WTC11 (cell line): ENCODE measurements at regions not wholly inside any gene's neighbourhood (a gene's known extent, or its start where the extent isn't known, plus 50 kb on each side); places are given as distances from the start of the nearest gene placed in this dataset.

Experiments
- ATAC-seq: fragments of 200-7000 bp; cut with Tn5 transposase; 2 replicates; pipeline ENCODE4 v1.10.0; 2021; ENCODE audit warnings: mild to moderate bottlenecking, moderate library complexity
- CTCF ChIA-PET: fragments of 300-600 bp; sonication (Branson Sonifier 250); formaldehyde crosslinking; loops from one replicate; lab custom pipeline; 2021; ENCODE audit warnings: antibody characterized with exemption; lab: Charles Lee
- POLR2A ChIA-PET: fragments of 350-600 bp; sonication (Branson Sonifier 250); formaldehyde crosslinking; loops from one replicate; lab custom pipeline; 2021; ENCODE audit warnings: antibody characterized with exemption; lab: Charles Lee
- DNase-seq: peaks from one replicate; pipeline ENCODE4 v3.0.0; 2021; ENCODE audit warnings: low spot score
- H3K27ac Mint-ChIP-seq: 2 replicates; pipeline ENCODE4 v1.8.0; 2021; ENCODE audit warnings: mixed read lengths
- H3K27me3 Mint-ChIP-seq: 2 replicates; pipeline ENCODE4 v1.8.0; 2021; ENCODE audit warnings: low read depth, mild to moderate bottlenecking, moderate library complexity, mixed read lengths
- H3K36me3 Mint-ChIP-seq: 2 replicates; pipeline ENCODE4 v1.8.0; 2021; ENCODE audit warnings: mixed read lengths
- H3K4me1 Mint-ChIP-seq: 2 replicates; pipeline ENCODE4 v1.8.0; 2022; ENCODE audit warnings: mixed read lengths
- H3K4me3 Mint-ChIP-seq: 2 replicates; pipeline ENCODE4 v1.8.0; 2021; ENCODE audit warnings: mild to moderate bottlenecking, moderate library complexity, mixed read lengths
- H3K9me3 Mint-ChIP-seq: 2 replicates; pipeline ENCODE4 v1.8.0; 2021; ENCODE audit warnings: mixed read lengths
- ATF3 ChIP-seq: sonication (generic); formaldehyde crosslinking; conservative IDR thresholded peaks from 2 replicates; pipeline ENCODE4 v1.8.1; 2022; ENCODE audit warnings: mild to moderate bottlenecking, missing genetic modification reagents
- EMX1 ChIP-seq: fragments of 250-450 bp; sonication (Bioruptor Pico); IDR thresholded peaks from 2 replicates; pipeline ENCODE4 v1.8.0; 2021; ENCODE audit warnings: mild to moderate bottlenecking
- ERG ChIP-seq: fragments of 250-450 bp; sonication (Bioruptor Pico); IDR thresholded peaks from 2 replicates; pipeline ENCODE4 v1.8.0; 2021; ENCODE audit warnings: mild to moderate bottlenecking
- FOXK1 ChIP-seq: sonication (generic); formaldehyde crosslinking; IDR thresholded peaks from 2 replicates; pipeline ENCODE4 v1.8.0; 2022; ENCODE audit warnings: mild to moderate bottlenecking, moderate library complexity, missing genetic modification reagents
- GRHL2 ChIP-seq: fragments of 250-450 bp; sonication (Bioruptor Pico); IDR thresholded peaks from 2 replicates; pipeline ENCODE4 v1.8.0; 2022; ENCODE audit warnings: mild to moderate bottlenecking, moderate library complexity; ENCODE audit not compliant: insufficient replicate concordance, severe bottlenecking
- JAZF1 ChIP-seq: fragments of 250-450 bp; sonication (Bioruptor Pico); IDR thresholded peaks from 2 replicates; pipeline ENCODE4 v1.9.0; 2021; ENCODE audit warnings: moderate library complexity, mild to moderate bottlenecking, inconsistent platforms
- MXD4 ChIP-seq: fragments of 250-450 bp; sonication (Bioruptor Pico); IDR thresholded peaks from 2 replicates; pipeline ENCODE4 v1.8.0; 2021; ENCODE audit warnings: mild to moderate bottlenecking, moderate library complexity, borderline replicate concordance
- MYBL2 ChIP-seq: sonication (generic); formaldehyde crosslinking; IDR thresholded peaks from 2 replicates; pipeline ENCODE4 v1.8.1; 2023; ENCODE audit warnings: mild to moderate bottlenecking, moderate library complexity, missing genetic modification reagents
- NFE2L1 ChIP-seq: sonication (generic); formaldehyde crosslinking; IDR thresholded peaks from 2 replicates; pipeline ENCODE4 v1.8.1; 2023; ENCODE audit warnings: missing genetic modification reagents
- NFYB ChIP-seq: sonication (generic); formaldehyde crosslinking; conservative IDR thresholded peaks from 2 replicates; pipeline ENCODE4 v1.8.0; 2022; ENCODE audit warnings: low read depth, missing genetic modification reagents
- NR3C1 ChIP-seq: sonication (generic); formaldehyde crosslinking; conservative IDR thresholded peaks from 2 replicates; pipeline ENCODE4 v1.8.1; 2023; ENCODE audit warnings: low read depth, mild to moderate bottlenecking, missing genetic modification reagents
- PRDM15 ChIP-seq: sonication (generic); formaldehyde crosslinking; IDR thresholded peaks from 2 replicates; pipeline ENCODE4 v1.8.0; 2022; ENCODE audit warnings: missing genetic modification reagents
- RELA ChIP-seq: sonication (generic); formaldehyde crosslinking; IDR thresholded peaks from 2 replicates; pipeline ENCODE4 v1.8.1; 2022; ENCODE audit warnings: missing genetic modification reagents, mild to moderate bottlenecking, borderline replicate concordance
- ZNF232 ChIP-seq: sonication (generic); formaldehyde crosslinking; IDR thresholded peaks from 2 replicates; pipeline ENCODE4 v1.8.0; 2022; ENCODE audit warnings: mild to moderate bottlenecking, missing genetic modification reagents
- ZNF317 ChIP-seq: sonication (generic); formaldehyde crosslinking; IDR thresholded peaks from 2 replicates; pipeline ENCODE4 v1.8.1; 2023; ENCODE audit warnings: low read depth, mild to moderate bottlenecking, moderate library complexity, missing genetic modification reagents, borderline replicate concordance
- ZNF423 ChIP-seq: fragments of 250-450 bp; sonication (Bioruptor Pico); IDR thresholded peaks from 2 replicates; pipeline ENCODE4 v2.1.2; 2022; ENCODE audit warnings: mild to moderate bottlenecking, moderate library complexity
- TF ChIP-seq, protein P1 (sequence below): sonication (generic); formaldehyde crosslinking; IDR thresholded peaks from 2 replicates; pipeline ENCODE4 v1.8.1; 2023; ENCODE audit warnings: mild to moderate bottlenecking, missing genetic modification reagents, moderate library complexity
- TF ChIP-seq, protein P2 (sequence below): sonication (generic); formaldehyde crosslinking; IDR thresholded peaks from 2 replicates; pipeline ENCODE4 v1.8.0; 2022; ENCODE audit warnings: mild to moderate bottlenecking, missing genetic modification reagents
- TF ChIP-seq, protein P3 (sequence below): sonication (generic); formaldehyde crosslinking; IDR thresholded peaks from 2 replicates; pipeline ENCODE4 v1.8.0; 2023; ENCODE audit warnings: missing genetic modification reagents
- TF ChIP-seq, protein P4 (sequence below): sonication (generic); formaldehyde crosslinking; IDR thresholded peaks from 2 replicates; pipeline ENCODE4 v1.8.0; 2023; ENCODE audit warnings: missing genetic modification reagents, mild to moderate bottlenecking, borderline replicate concordance
- TF ChIP-seq, protein P5 (sequence below): sonication (generic); formaldehyde crosslinking; IDR thresholded peaks from 2 replicates; pipeline ENCODE4 v1.8.0; 2023; ENCODE audit warnings: mild to moderate bottlenecking, missing genetic modification reagents

DNA sequence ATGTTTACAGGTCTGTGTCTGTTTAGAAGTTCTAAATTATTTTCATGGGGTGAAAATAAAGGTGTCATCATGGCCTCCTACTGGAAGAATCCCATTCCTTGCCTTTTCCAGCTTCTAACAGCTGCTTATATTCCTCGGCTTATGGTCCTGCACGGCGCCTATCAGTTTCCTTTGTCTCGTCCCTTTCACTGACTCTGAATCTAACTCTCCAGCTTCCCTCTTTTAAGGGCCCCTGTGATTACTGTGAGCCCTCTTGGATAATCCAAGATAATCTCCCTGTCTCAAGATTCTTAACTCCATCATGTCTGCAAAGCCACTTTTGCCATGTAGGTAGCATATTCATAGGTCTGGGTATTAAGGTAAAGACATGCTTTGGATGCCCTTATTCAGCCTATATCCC, 441.0 kb upstream of the ERCC4 start:
- no peaks in the 10 kb centered on the region for H3K27me3 Mint-ChIP-seq
- no peak for DNase-seq
- H3K4me1 Mint-ChIP-seq = no peaks in the 10 kb centered on the region
- ChIA-PET CTCF (no interaction called here), POLR2A (no interaction called here)
- ATAC-seq = no peak
- H3K36me3 Mint-ChIP-seq = peaks cover 23% of the 10 kb centered on the region
- H3K4me3 Mint-ChIP-seq = no peak overlapping the region
- no peak overlapping the region for H3K27ac Mint-ChIP-seq
- TF ChIP-seq MXD4 (no peak), ATF3 (CRISPR knock-in tag) (no peak), ZNF317 (CRISPR knock-in tag) (no peak), ZNF423 (CRISPR knock-in tag) (no peak), NFYB (CRISPR knock-in tag) (no peak), MYBL2 (no peak), RELA (CRISPR knock-in tag) (no peak), ERG (no peak), NFE2L1 (CRISPR knock-in tag) (no peak), JAZF1 (CRISPR knock-in tag) (no peak), NR3C1 (no peak), GRHL2 (CRISPR knock-in tag) (no peak)
- TF ChIP-seq, protein P1, sequence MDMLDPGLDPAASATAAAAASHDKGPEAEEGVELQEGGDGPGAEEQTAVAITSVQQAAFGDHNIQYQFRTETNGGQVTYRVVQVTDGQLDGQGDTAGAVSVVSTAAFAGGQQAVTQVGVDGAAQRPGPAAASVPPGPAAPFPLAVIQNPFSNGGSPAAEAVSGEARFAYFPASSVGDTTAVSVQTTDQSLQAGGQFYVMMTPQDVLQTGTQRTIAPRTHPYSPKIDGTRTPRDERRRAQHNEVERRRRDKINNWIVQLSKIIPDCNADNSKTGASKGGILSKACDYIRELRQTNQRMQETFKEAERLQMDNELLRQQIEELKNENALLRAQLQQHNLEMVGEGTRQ (CRISPR knock-in tag) = no peak
- TF ChIP-seq, protein P2, sequence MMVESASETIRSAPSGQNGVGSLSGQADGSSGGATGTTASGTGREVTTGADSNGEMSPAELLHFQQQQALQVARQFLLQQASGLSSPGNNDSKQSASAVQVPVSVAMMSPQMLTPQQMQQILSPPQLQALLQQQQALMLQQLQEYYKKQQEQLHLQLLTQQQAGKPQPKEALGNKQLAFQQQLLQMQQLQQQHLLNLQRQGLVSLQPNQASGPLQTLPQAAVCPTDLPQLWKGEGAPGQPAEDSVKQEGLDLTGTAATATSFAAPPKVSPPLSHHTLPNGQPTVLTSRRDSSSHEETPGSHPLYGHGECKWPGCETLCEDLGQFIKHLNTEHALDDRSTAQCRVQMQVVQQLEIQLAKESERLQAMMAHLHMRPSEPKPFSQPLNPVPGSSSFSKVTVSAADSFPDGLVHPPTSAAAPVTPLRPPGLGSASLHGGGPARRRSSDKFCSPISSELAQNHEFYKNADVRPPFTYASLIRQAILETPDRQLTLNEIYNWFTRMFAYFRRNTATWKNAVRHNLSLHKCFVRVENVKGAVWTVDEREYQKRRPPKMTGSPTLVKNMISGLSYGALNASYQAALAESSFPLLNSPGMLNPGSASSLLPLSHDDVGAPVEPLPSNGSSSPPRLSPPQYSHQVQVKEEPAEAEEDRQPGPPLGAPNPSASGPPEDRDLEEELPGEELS (CRISPR knock-in tag) = no peak
- TF ChIP-seq, protein P3, sequence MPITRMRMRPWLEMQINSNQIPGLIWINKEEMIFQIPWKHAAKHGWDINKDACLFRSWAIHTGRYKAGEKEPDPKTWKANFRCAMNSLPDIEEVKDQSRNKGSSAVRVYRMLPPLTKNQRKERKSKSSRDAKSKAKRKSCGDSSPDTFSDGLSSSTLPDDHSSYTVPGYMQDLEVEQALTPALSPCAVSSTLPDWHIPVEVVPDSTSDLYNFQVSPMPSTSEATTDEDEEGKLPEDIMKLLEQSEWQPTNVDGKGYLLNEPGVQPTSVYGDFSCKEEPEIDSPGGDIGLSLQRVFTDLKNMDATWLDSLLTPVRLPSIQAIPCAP (CRISPR knock-in tag) = no peak
- TF ChIP-seq, protein P4, sequence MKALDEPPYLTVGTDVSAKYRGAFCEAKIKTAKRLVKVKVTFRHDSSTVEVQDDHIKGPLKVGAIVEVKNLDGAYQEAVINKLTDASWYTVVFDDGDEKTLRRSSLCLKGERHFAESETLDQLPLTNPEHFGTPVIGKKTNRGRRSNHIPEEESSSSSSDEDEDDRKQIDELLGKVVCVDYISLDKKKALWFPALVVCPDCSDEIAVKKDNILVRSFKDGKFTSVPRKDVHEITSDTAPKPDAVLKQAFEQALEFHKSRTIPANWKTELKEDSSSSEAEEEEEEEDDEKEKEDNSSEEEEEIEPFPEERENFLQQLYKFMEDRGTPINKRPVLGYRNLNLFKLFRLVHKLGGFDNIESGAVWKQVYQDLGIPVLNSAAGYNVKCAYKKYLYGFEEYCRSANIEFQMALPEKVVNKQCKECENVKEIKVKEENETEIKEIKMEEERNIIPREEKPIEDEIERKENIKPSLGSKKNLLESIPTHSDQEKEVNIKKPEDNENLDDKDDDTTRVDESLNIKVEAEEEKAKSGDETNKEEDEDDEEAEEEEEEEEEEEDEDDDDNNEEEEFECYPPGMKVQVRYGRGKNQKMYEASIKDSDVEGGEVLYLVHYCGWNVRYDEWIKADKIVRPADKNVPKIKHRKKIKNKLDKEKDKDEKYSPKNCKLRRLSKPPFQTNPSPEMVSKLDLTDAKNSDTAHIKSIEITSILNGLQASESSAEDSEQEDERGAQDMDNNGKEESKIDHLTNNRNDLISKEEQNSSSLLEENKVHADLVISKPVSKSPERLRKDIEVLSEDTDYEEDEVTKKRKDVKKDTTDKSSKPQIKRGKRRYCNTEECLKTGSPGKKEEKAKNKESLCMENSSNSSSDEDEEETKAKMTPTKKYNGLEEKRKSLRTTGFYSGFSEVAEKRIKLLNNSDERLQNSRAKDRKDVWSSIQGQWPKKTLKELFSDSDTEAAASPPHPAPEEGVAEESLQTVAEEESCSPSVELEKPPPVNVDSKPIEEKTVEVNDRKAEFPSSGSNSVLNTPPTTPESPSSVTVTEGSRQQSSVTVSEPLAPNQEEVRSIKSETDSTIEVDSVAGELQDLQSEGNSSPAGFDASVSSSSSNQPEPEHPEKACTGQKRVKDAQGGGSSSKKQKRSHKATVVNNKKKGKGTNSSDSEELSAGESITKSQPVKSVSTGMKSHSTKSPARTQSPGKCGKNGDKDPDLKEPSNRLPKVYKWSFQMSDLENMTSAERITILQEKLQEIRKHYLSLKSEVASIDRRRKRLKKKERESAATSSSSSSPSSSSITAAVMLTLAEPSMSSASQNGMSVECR = no peak
- H3K9me3 Mint-ChIP-seq = peaks cover 18% of the 10 kb centered on the region

- Mint-ChIP-seq H3K4me3 (no peak overlapping the region), H3K4me1 (no peaks in the 10 kb centered on the region), H3K9me3 (peaks cover 21% of the 10 kb centered on the region), H3K27ac (no peak overlapping the region), H3K27me3 (no peaks in the 10 kb centered on the region), H3K36me3 (peaks cover 23% of the 10 kb centered on the region)
- ChIA-PET POLR2A (no interaction called here), CTCF (no interaction called here)
- DNase-seq (no peak), ATAC-seq (no peak)
- TF ChIP-seq, protein P5, sequence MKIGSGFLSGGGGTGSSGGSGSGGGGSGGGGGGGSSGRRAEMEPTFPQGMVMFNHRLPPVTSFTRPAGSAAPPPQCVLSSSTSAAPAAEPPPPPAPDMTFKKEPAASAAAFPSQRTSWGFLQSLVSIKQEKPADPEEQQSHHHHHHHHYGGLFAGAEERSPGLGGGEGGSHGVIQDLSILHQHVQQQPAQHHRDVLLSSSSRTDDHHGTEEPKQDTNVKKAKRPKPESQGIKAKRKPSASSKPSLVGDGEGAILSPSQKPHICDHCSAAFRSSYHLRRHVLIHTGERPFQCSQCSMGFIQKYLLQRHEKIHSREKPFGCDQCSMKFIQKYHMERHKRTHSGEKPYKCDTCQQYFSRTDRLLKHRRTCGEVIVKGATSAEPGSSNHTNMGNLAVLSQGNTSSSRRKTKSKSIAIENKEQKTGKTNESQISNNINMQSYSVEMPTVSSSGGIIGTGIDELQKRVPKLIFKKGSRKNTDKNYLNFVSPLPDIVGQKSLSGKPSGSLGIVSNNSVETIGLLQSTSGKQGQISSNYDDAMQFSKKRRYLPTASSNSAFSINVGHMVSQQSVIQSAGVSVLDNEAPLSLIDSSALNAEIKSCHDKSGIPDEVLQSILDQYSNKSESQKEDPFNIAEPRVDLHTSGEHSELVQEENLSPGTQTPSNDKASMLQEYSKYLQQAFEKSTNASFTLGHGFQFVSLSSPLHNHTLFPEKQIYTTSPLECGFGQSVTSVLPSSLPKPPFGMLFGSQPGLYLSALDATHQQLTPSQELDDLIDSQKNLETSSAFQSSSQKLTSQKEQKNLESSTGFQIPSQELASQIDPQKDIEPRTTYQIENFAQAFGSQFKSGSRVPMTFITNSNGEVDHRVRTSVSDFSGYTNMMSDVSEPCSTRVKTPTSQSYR (CRISPR knock-in tag) = no peak
- TF ChIP-seq FOXK1 (CRISPR knock-in tag) (no peak), GRHL2 (CRISPR knock-in tag) (no peak), PRDM15 (CRISPR knock-in tag) (no peak), EMX1 (CRISPR knock-in tag) (no peak), ZNF232 (no peak)
Observed at GRCh38 chr16:13479549-13479948, 440.4 kb upstream of the ERCC4 start.
